WTC11 (cell line): ENCODE measurements at regions not wholly inside any gene's neighbourhood (a gene's known extent, or its start where the extent isn't known, plus 50 kb on each side); places are given as distances from the start of the nearest gene placed in this dataset. TPM values are rescaled to one million over a fixed set of nuclear protein-coding genes. Genes with fewer than 3 reads are reported as not detected.

Source experiments
- microRNA-seq: library from miRNA; unstranded; fragments of <30 nt; microRNA quantifications from one replicate; pipeline ENCODE4 v1.2.0, GENCODE V29; 2022; ENCODE audit warnings: borderline number of aligned reads

Small RNA genes lying in the stretch of these regions (microRNA-seq; reads per million reads assigned to microRNA genes)
- not detected for gene MIR3924
